Amniotic epithelial cell (primary cell): ENCODE measurements at regions not wholly inside any gene's neighbourhood (a gene's known extent, or its start where the extent isn't known, plus 50 kb on each side); places are given as distances from the start of the nearest gene placed in this dataset.

ENCODE experiments used
- DNase-seq: peaks from one replicate; pipeline ENCODE4 v3.0.0-alpha.2; 2010; ENCODE audit warnings: low read depth

DNA sequence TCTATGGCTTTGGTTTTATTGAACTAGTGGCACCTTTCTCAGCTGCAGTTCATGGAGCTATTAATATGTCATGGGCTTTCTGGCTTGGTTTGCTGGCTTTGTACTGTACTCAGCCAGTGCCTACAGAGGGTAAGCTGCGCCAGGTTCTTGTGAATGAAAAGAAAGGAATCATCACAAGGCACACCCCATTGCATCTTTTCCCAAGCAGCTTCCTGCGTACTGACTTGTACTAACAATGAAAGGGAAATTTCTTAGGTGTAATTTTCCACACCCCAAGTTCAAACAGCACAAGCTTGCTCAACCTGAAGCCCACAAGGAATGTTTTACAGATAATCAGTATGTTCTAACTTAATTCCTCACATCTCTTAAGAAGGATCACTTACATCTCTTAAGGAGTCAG, 78.0 kb upstream of the TNFSF18 start:
- DNase-seq, result no peak

DNA sequence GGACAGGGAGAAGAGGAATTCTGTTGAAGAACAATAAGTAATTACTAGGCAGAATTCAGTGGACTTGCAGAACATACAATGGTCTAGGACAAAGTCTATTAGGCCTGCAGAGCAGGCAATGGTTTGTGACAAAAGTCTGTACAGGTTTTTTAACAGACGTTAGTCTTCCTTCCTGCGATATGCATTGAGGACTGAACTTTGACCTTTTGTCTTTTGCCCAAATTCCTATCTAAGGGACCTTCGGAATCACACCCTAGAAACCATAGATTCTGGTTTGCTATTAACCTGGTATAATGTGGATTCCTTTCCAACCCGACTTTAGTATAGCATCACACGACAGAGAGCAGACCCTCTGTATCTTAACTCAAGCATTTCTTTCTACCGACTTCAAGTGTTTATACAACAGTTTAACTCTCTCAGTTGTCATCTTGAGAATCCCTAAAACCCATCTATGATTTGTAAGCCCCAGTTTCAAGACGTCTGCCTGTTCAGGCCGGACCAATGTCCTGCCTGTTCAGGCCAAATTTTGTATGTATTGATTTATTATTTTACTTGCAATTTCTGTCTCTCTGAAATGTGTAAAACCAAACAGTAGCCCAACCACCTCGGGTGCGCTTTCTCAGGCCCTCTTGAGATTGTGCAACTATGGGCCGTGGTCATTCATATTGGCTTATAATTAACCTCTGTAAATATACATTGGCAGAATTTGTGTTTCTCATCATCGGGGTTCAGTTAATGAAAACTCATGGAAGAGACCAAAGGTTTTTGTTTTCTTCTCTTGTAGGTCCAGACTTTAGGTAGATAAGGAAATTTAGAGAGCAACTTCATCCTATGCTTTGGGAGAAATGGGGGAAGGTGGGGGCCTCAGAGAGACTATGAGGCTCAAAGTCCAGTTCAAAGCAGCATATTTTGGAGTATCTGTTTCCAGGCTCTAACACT, 76.9 kb upstream of the TNFSF18 start:
- no peak for DNase-seq

GRCh38 chr1:173126421-173126820, 75.7 kb upstream of the TNFSF18 start:
- DNase-seq, result peak; percentile 62

- DNase-seq, result peak; percentile 99
Measured at GRCh38 chr1:173122958-173123852, 72.5 kb upstream of the TNFSF18 start.

- DNase-seq, result peak; percentile 58
Measured at GRCh38 chr1:173122344-173122935, 71.7 kb upstream of the TNFSF18 start.

GRCh38 chr1:173118404-173118803, 67.7 kb upstream of the TNFSF18 start:
- DNase-seq, result no peak

DNA sequence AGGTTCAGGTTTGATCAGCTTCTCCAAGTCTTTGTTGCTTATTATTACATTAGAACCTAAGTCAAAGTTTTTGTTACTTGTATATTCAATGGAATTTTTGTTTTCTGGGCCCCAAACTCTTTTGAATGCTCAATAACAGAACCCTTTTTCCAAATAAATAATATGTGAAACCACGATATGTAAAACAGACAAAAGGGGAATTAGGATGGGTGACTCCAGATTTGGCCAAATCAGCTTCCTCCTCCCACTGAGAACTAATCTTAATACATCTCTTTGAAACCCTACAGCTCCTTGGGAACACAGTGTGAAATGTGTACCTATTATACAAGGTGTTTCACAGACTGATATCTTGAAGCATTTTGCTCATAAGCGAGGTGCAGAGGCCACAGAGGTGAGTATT, 67.0 kb upstream of the TNFSF18 start:
- no peak for DNase-seq

DNA sequence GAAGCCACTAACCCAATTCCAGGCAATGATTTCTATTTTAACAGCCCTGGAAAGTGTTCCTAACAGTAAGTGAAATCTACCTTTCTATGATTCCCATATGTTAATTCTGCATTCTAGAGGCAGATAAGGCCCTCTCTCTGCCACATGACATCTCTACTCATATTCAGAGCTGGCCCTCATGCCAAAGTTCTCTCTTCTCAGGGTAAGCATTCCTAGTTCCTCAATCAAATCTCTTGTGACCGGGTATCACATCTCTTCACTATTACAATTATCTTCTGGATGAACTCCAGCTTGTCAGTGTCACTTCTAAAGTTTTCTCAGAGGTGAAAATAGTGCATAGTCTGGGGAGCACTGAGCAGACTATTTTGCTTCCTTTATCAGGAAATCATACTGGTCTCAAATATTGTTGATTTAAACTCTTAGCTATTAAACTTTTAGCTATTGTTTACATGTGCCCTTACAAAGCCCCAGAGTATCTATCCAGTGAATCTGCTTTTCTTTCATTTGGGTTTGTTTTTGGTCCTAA, 66.4 kb upstream of the TNFSF18 start:
- no peak for DNase-seq

- DNase-seq, result no peak
Measured at GRCh38 chr1:173114346-173114745, 63.6 kb upstream of the TNFSF18 start.

- DNase-seq, result peak; percentile 58
Measured at GRCh38 chr1:173113015-173113741, 62.4 kb upstream of the TNFSF18 start.

GRCh38 chr1:173112129-173112528, 61.4 kb upstream of the TNFSF18 start:
- peak; percentile 74 for DNase-seq

GRCh38 chr1:173107696-173108095, 57.0 kb upstream of the TNFSF18 start:
- DNase-seq, result no peak

DNA sequence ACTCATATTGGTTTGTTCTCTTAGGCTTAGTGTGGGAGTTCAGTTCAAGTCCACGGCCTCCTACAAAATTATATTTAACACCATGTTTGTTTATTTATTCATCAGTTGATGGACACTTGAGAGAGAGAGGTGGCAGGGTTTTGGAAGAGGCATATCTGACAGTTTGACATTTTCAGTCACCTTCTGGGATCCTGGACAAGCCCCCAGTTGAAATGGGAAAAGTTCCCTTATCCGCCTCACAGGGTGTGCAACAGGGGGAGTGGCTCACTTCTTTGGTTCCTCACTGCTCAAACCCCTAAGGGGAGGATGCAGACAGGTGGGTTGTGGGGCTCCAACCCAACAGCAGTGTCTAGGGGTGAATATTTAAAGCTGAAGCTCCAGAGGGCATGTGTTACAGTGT, 52.3 kb upstream of the TNFSF18 start:
- DNase-seq, result no peak

GRCh38 chr1:173101589-173101988, 50.8 kb upstream of the TNFSF18 start:
- DNase-seq, result no peak

DNA sequence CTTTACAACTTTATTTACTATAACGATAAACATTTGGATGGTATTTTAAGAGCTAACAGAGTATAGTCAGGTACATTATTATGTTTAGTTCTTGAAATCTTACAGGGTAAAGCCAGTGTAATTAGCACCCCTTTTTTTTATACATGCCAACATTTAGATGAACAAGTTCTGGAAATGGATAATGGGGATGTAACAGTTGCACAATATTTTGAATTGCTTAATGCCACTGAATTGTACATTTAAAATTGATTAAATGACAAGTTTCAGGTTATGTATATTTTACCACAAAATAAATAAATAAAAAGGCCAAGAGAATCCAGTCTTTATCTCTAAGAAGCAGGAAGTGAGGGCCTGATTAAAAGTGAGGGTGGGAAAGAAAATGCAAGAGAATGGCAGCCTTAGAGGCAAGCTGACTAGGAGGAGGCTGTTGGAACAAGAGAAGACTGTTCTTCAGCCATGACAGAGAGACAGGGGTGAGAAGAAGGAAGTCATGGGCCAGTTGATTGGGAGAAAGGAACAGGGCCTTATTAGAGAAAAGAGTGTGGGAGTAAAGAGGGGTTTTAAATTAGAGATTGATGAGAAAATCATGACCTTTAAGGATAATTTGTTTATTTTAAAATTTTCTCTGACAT, 49.9 kb upstream of the TNFSF18 start:
- no peak for DNase-seq
